ENCODE measurements at regions not wholly inside any gene's neighbourhood (a gene's known extent, or its start where the extent isn't known, plus 50 kb on each side); places are given as distances from the start of the nearest gene placed in this dataset.
"Not testable (repeated sequence)": the region's sequence is repeated elsewhere in the genome, so short reads cannot be mapped to it uniquely, and the experiment has no call there.

DNA sequence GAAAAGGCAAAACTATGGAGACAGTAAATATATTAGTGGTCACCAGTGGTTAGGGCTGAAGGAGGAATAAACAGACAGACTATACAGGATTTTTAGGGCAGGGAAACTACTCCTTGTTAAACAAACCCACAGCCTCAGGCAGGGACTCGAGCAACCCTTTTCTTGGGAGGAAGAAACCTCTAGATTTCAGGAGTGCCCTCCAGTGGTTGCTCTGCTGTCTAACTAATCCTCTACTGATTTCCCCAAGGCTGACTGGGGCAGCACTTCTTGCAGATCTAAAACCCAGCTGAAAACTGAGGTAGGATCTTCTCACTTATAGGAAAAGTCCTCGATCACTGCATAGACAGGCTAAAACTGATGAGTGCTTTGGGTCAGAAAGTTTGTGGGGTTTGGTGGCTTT, 176.8 kb downstream of the ISOC1 start:
- no peaks in the 10 kb centered on the region for H4K20me1 ChIP-seq (ENCODE audit: insufficient read depth)
- BruUV-seq (replicated peaks), result no TSS peak
- H3K9me2 ChIP-seq (ENCODE audit: insufficient read depth), result no peaks in the 10 kb centered on the region; the same call in 1 of the 2 replicates
- no peaks in the 10 kb centered on the region for H3K36me3 ChIP-seq (ENCODE audit: low read depth)
- H3K27ac ChIP-seq, result no peak overlapping the region
- CTCF ChIA-PET, result no interaction called here
- H3K4me3 ChIP-seq, result no peak overlapping the region
- POLR2A ChIA-PET (ENCODE audit: unreplicated experiment), result no interaction called here
- H2AFZ ChIP-seq, result no peak overlapping the region
- H3K4me2 ChIP-seq, result no peak overlapping the region
- H3K27me3 ChIP-seq (ENCODE audit: insufficient read depth, low read depth), result no peaks in the 10 kb centered on the region
- DNase-seq, result no peak
- no peaks in the 10 kb centered on the region for H3K9me3 ChIP-seq (ENCODE audit: insufficient read depth, low read depth)
- H3K4me1 ChIP-seq (replicated peaks; ENCODE audit: insufficient read depth), result no peaks in the 10 kb centered on the region
- H3K79me2 ChIP-seq (ENCODE audit: low read depth), result no peaks in the 10 kb centered on the region
- TF ChIP-seq CTCF (conservative IDR thresholded peaks at IDR 0.05) (0 out of 2 replicates have a peak, but pooled peaks have one; percentile 25), EZH2 (IDR thresholded peaks at IDR 0.05; ENCODE audit: low read depth) (no peak)
- intact Hi-C loops (cut with micrococcal nuclease; ENCODE audit: unreplicated experiment), result no loop called here
- no peaks in the 10 kb centered on the region for H3F3A ChIP-seq (ENCODE audit: insufficient read depth, low read depth)

DNA sequence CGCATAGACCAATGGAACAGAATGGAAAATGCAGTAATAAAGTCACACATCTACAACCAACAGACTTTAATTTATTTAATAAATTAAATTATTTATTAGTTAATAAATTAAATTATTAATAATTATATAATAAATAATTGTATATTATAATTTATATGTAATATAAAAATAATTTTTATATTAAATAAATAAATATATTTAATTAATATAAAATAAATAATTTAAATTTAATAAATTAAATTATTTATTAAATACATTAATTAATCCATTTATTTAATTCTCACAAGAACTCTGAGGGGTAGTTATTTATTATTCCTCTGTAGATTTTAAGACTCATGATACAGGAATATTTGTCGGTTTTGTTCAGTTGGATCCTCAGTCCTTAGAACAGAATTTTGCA, 176.1 kb upstream of the ADAMTS19 start:
- Histone ChIP-seq H4K20me1 (ENCODE audit: insufficient read depth) (no peaks in the 10 kb centered on the region), H3K79me2 (ENCODE audit: low read depth) (no peaks in the 10 kb centered on the region), H3K4me1 (replicated peaks; ENCODE audit: insufficient read depth) (no peaks in the 10 kb centered on the region), H3K36me3 (ENCODE audit: low read depth) (no peaks in the 10 kb centered on the region), H2AFZ (no peak overlapping the region), H3K9me3 (ENCODE audit: insufficient read depth, low read depth) (no peaks in the 10 kb centered on the region), H3K27ac (no peak overlapping the region), H3K27me3 (ENCODE audit: insufficient read depth, low read depth) (no peaks in the 10 kb centered on the region), H3K9me2 (ENCODE audit: insufficient read depth) (no peaks in the 10 kb centered on the region), H3K4me3 (no peak overlapping the region), H3K4me2 (no peak overlapping the region), H3F3A (ENCODE audit: insufficient read depth, low read depth) (no peaks in the 10 kb centered on the region)
- BruUV-seq (replicated peaks), result no TSS peak
- ChIA-PET POLR2A (ENCODE audit: unreplicated experiment) (no interaction called here), CTCF (no interaction called here)
- no peak for DNase-seq
- intact Hi-C loops (cut with micrococcal nuclease; ENCODE audit: unreplicated experiment), result no loop called here
- TF ChIP-seq EZH2 (IDR thresholded peaks at IDR 0.05; ENCODE audit: low read depth) (no peak), CTCF (conservative IDR thresholded peaks at IDR 0.05) (no peak)

GRCh38 chr5:129294216-129294615, 165.9 kb upstream of the ADAMTS19 start:
- intact Hi-C loops (cut with micrococcal nuclease; ENCODE audit: unreplicated experiment); H2AFZ ChIP-seq; BruUV-seq (replicated peaks); H3K4me3 ChIP-seq; H3F3A ChIP-seq (ENCODE audit: insufficient read depth, low read depth); H3K36me3 ChIP-seq (ENCODE audit: low read depth); POLR2A ChIA-PET (ENCODE audit: unreplicated experiment); H3K79me2 ChIP-seq (ENCODE audit: low read depth); H3K4me2 ChIP-seq; DNase-seq; H3K9me2 ChIP-seq (ENCODE audit: insufficient read depth); H4K20me1 ChIP-seq (ENCODE audit: insufficient read depth); H3K27me3 ChIP-seq (ENCODE audit: insufficient read depth, low read depth); H3K4me1 ChIP-seq (replicated peaks; ENCODE audit: insufficient read depth); CTCF ChIA-PET; H3K27ac ChIP-seq; H3K9me3 ChIP-seq (ENCODE audit: insufficient read depth, low read depth): not testable (repeated sequence)

GRCh38 chr5:129306725-129307124, 153.4 kb upstream of the ADAMTS19 start:
- CTCF ChIA-PET, result no interaction called here
- POLR2A ChIA-PET (ENCODE audit: unreplicated experiment), result no interaction called here

More at GRCh38 chr5:129306725-129307124, 153.4 kb upstream of the ADAMTS19 start:
- no peak for DNase-seq
- Histone ChIP-seq H3K4me1 (replicated peaks; ENCODE audit: insufficient read depth) (no peaks in the 10 kb centered on the region), H3K9me3 (ENCODE audit: insufficient read depth, low read depth) (no peaks in the 10 kb centered on the region), H3K4me2 (no peak overlapping the region), H3K27me3 (ENCODE audit: insufficient read depth, low read depth) (no peaks in the 10 kb centered on the region), H3K36me3 (ENCODE audit: low read depth) (no peaks in the 10 kb centered on the region), H3K4me3 (no peak overlapping the region), H2AFZ (no peak overlapping the region), H3K27ac (no peak overlapping the region), H4K20me1 (ENCODE audit: insufficient read depth) (no peaks in the 10 kb centered on the region), H3F3A (ENCODE audit: insufficient read depth, low read depth) (no peaks in the 10 kb centered on the region), H3K79me2 (ENCODE audit: low read depth) (no peaks in the 10 kb centered on the region), H3K9me2 (ENCODE audit: insufficient read depth) (no peaks in the 10 kb centered on the region)
- TF ChIP-seq CTCF (conservative IDR thresholded peaks at IDR 0.05) (no peak), EZH2 (IDR thresholded peaks at IDR 0.05; ENCODE audit: low read depth) (no peak)
- intact Hi-C loops (cut with micrococcal nuclease; ENCODE audit: unreplicated experiment), result no loop called here
- no TSS peak for BruUV-seq (replicated peaks)

All from PC-9 (cell line).